PC-9 (cell line): ENCODE measurements at regions not wholly inside any gene's neighbourhood (a gene's known extent, or its start where the extent isn't known, plus 50 kb on each side); places are given as distances from the start of the nearest gene placed in this dataset.
"Not testable (repeated sequence)": the region's sequence is repeated elsewhere in the genome, so short reads cannot be mapped to it uniquely, and the experiment has no call there.

Experiments
- BruUV-seq: library from RNA; stranded (reverse); fragments of 400-500 nt; replicated peaks from 2 replicates; lab custom pipeline; 2021; lab: Mats Ljungman, UMichigan
- CTCF ChIA-PET: fragments of 300-600 bp; sonication (Branson Sonifier 250); formaldehyde crosslinking; loops from one replicate; lab custom pipeline; 2022; ENCODE audit warnings: antibody characterized with exemption; lab: Charles Lee
- POLR2A ChIA-PET: fragments of 300-600 bp; sonication (Branson Sonifier 250); formaldehyde crosslinking; loops from one replicate; lab custom pipeline; 2022; ENCODE audit warnings: antibody characterized with exemption; ENCODE audit not compliant: unreplicated experiment; lab: Charles Lee
- DNase-seq, 2 experiments: peaks; one replicate each; pipeline versions ENCODE4 v3.0.0 to v3.0.0-alpha.2; 2015 to 2022; ENCODE audit warnings: mixed read lengths in 1 of 2
- H2AFZ ChIP-seq: fragments of 200-600 bp; sonication (generic); 2 replicates; pipeline ENCODE4 v1.8.1; 2017; ENCODE audit warnings: antibody characterized with exemption
- H3F3A ChIP-seq: fragments of 200-600 bp; sonication (generic); 2 replicates; pipeline ENCODE4 v1.8.1; 2017; ENCODE audit warnings: antibody characterized with exemption, mild to moderate bottlenecking, low read depth; ENCODE audit not compliant: insufficient read depth
- H3K27ac ChIP-seq: fragments of 200-600 bp; sonication (generic); 2 replicates; pipeline ENCODE4 v1.6.1; 2016; ENCODE audit warnings: mixed run types
- H3K27me3 ChIP-seq: fragments of 200-600 bp; sonication (generic); 2 replicates; pipeline ENCODE4 v1.6.1; 2016; ENCODE audit warnings: low read depth, mixed run types; ENCODE audit not compliant: insufficient read depth
- H3K36me3 ChIP-seq: fragments of 200-600 bp; sonication (generic); 2 replicates; pipeline ENCODE4 v1.6.1; 2016; ENCODE audit warnings: low read depth, mixed run types
- H3K4me1 ChIP-seq: fragments of 200-600 bp; sonication (generic); replicated peaks from 2 replicates; pipeline ENCODE4 v1.6.1; 2016; ENCODE audit warnings: mixed run types; ENCODE audit not compliant: insufficient read depth
- H3K4me2 ChIP-seq: fragments of 200-600 bp; sonication (generic); 2 replicates; pipeline ENCODE4 v1.6.1; 2017; ENCODE audit warnings: mixed run types
- H3K4me3 ChIP-seq: fragments of 200-600 bp; sonication (generic); 2 replicates; pipeline ENCODE4 v1.6.1; 2016; ENCODE audit warnings: mixed run types
- H3K79me2 ChIP-seq: fragments of 200-600 bp; sonication (generic); 2 replicates; pipeline ENCODE4 v1.6.1; 2017; ENCODE audit warnings: low read depth, mixed run types
- H3K9me2 ChIP-seq: fragments of 200-600 bp; sonication (generic); 2 replicates; pipeline ENCODE4 v1.8.1; 2017; ENCODE audit warnings: mild to moderate bottlenecking; ENCODE audit not compliant: insufficient read depth
- H3K9me3 ChIP-seq: fragments of 200-600 bp; sonication (generic); 2 replicates; pipeline ENCODE4 v1.8.1; 2016; ENCODE audit warnings: low read depth; ENCODE audit not compliant: insufficient read depth
- H4K20me1 ChIP-seq: fragments of 200-600 bp; sonication (generic); 2 replicates; pipeline ENCODE4 v1.8.1; 2017; ENCODE audit not compliant: insufficient read depth
- CTCF ChIP-seq: fragments of 200-600 bp; sonication (generic); conservative IDR thresholded peaks from 2 replicates; pipeline ENCODE4 v1.6.1; 2017; ENCODE audit warnings: mixed run types, antibody characterized with exemption, mild to moderate bottlenecking, moderate library complexity
- EZH2 ChIP-seq: fragments of 200-600 bp; sonication (generic); IDR thresholded peaks from 2 replicates; pipeline ENCODE4 v1.8.0; 2017; ENCODE audit warnings: antibody characterized with exemption, low read depth
- intact Hi-C: fragments of 100-400 bp; cut with micrococcal nuclease; formaldehyde crosslinking; loops from one replicate; pipeline ENCODE4 v1.10.0; 2022; ENCODE audit not compliant: unreplicated experiment

- POLR2A ChIA-PET: no interaction called here
- TF ChIP-seq EZH2 (no peak), CTCF (no peak)
- intact Hi-C loops: no loop called here
- H3K79me2 ChIP-seq: no peaks in the 10 kb centered on the region
- no peaks in the 10 kb centered on the region for H3K36me3 ChIP-seq
- no peaks in the 10 kb centered on the region for H3F3A ChIP-seq
- no peak overlapping the region for H3K4me2 ChIP-seq
- CTCF ChIA-PET: no interaction called here
- no peak for DNase-seq
- no peak overlapping the region for H3K4me3 ChIP-seq
- no peaks in the 10 kb centered on the region for H3K9me2 ChIP-seq
- H3K4me1 ChIP-seq: no peaks in the 10 kb centered on the region
- no peaks in the 10 kb centered on the region for H3K9me3 ChIP-seq
- no peak overlapping the region for H2AFZ ChIP-seq
- no peaks in the 10 kb centered on the region for H3K27me3 ChIP-seq
- no peaks in the 10 kb centered on the region for H4K20me1 ChIP-seq
- H3K27ac ChIP-seq: no peak overlapping the region
- BruUV-seq: no TSS peak
Observed at GRCh38 chr4:164139291-164139690, 614.6 kb upstream of the SMIM31 start.

- CTCF ChIA-PET, H3K9me2 ChIP-seq, intact Hi-C loops, H2AFZ ChIP-seq, H3K4me2 ChIP-seq, H3K36me3 ChIP-seq, H3F3A ChIP-seq, H4K20me1 ChIP-seq, H3K4me3 ChIP-seq, H3K27ac ChIP-seq, H3K4me1 ChIP-seq, H3K27me3 ChIP-seq, H3K9me3 ChIP-seq, H3K79me2 ChIP-seq, BruUV-seq, POLR2A ChIA-PET: not testable (repeated sequence)
- peak in 1 of 2 experiments; percentile 37 for DNase-seq
Observed at GRCh38 chr4:164141755-164142375, 612.1 kb upstream of the SMIM31 start.

- intact Hi-C loops: no loop called here
- Histone ChIP-seq H3K36me3 (no peaks in the 10 kb centered on the region), H4K20me1 (no peaks in the 10 kb centered on the region), H3K27ac (no peak overlapping the region), H2AFZ (no peak overlapping the region), H3F3A (no peaks in the 10 kb centered on the region), H3K9me2 (no peaks in the 10 kb centered on the region), H3K4me3 (no peak overlapping the region), H3K4me1 (no peaks in the 10 kb centered on the region), H3K9me3 (no peaks in the 10 kb centered on the region), H3K27me3 (no peaks in the 10 kb centered on the region), H3K4me2 (no peak overlapping the region), H3K79me2 (no peaks in the 10 kb centered on the region)
- BruUV-seq: no TSS peak
- CTCF ChIA-PET: no interaction called here
- POLR2A ChIA-PET: interaction anchor here (0.7 kb wide), 1 partner anchor 1035 kb away, joined by 3 read pairs; no protein-coding TSS in a partner anchor
- DNase-seq: no peak
- TF ChIP-seq CTCF (no peak), EZH2 (no peak)
Observed at GRCh38 chr4:164154416-164154815, 599.5 kb upstream of the SMIM31 start.

GRCh38 chr4:164169591-164169990, 584.3 kb upstream of the SMIM31 start:
- H3K9me3 ChIP-seq: no peaks in the 10 kb centered on the region
- H3K4me1 ChIP-seq: 0 out of 2 replicates have a peak, but pooled peaks cover 7% of the 10 kb centered on the region
- H3K4me2 ChIP-seq: no peak overlapping the region
- BruUV-seq: no TSS peak
- H3F3A ChIP-seq: no peaks in the 10 kb centered on the region
- no peaks in the 10 kb centered on the region for H3K36me3 ChIP-seq
- ChIA-PET POLR2A (no interaction called here), CTCF (interaction anchor here (0.6 kb wide), 1 partner anchor 573 kb away, joined by 22 read pairs; no protein-coding TSS in a partner anchor)
- H3K9me2 ChIP-seq: no peaks in the 10 kb centered on the region
- no peak overlapping the region for H2AFZ ChIP-seq
- H3K4me3 ChIP-seq: no peak overlapping the region
- no peak overlapping the region for H3K27ac ChIP-seq
- no peaks in the 10 kb centered on the region for H3K27me3 ChIP-seq
- intact Hi-C loops: no loop called here
- no peak for TF ChIP-seq EZH2
- no peak for TF ChIP-seq CTCF
- no peak for DNase-seq
- no peaks in the 10 kb centered on the region for H4K20me1 ChIP-seq
- no peaks in the 10 kb centered on the region for H3K79me2 ChIP-seq
